SK-N-SH treated with all-trans-retinoic acid at 6 μM for 48 hours (cell line): ENCODE measurements at regions not wholly inside any gene's neighbourhood (a gene's known extent, or its start where the extent isn't known, plus 50 kb on each side); places are given as distances from the start of the nearest gene placed in this dataset.

ENCODE experiments used
- ATAC-seq: fragments of 200-7000 bp; cut with Tn5 transposase; 3 replicates; pipeline ENCODE4 v1.9.1; 2020; ENCODE audit warnings: mild to moderate bottlenecking, moderate library complexity
- ARNTL ChIP-seq: fragments of 450-650 bp; formaldehyde crosslinking; IDR thresholded peaks from 2 replicates; pipeline ENCODE4 v1.5.0; 2020; ENCODE audit warnings: low read depth, mild to moderate bottlenecking, moderate library complexity, borderline replicate concordance
- CREB5 ChIP-seq: fragments of 250-450 bp; sonication (Bioruptor Pico); IDR thresholded peaks from 2 replicates; pipeline ENCODE4 v1.5.1; 2020; ENCODE audit warnings: low read depth, mild to moderate bottlenecking, moderate library complexity
- CSDC2 ChIP-seq: fragments of 250-450 bp; sonication (Bioruptor Pico); IDR thresholded peaks from 2 replicates; pipeline ENCODE4 v1.5.0; 2020; ENCODE audit warnings: mild to moderate bottlenecking, moderate library complexity
- CSRNP3 ChIP-seq: fragments of 250-450 bp; sonication (Bioruptor Pico); IDR thresholded peaks from 2 replicates; pipeline ENCODE4 v1.5.1; 2021; ENCODE audit warnings: mild to moderate bottlenecking, moderate library complexity
- ESRRG ChIP-seq: fragments of 250-450 bp; sonication (Bioruptor Pico); IDR thresholded peaks from 2 replicates; pipeline ENCODE4 v1.6.1; 2021; ENCODE audit warnings: mild to moderate bottlenecking
- GLIS3 ChIP-seq: fragments of 250-450 bp; sonication (Bioruptor Pico); IDR thresholded peaks from 2 replicates; pipeline ENCODE4 v1.5.0; 2020; ENCODE audit warnings: mild to moderate bottlenecking, moderate library complexity
- ISL1 ChIP-seq: fragments of 250-450 bp; sonication (Bioruptor Pico); IDR thresholded peaks from 2 replicates; pipeline ENCODE4 v2.1.2; 2022; ENCODE audit warnings: mild to moderate bottlenecking, moderate library complexity
- PATZ1 ChIP-seq: fragments of 250-450 bp; sonication (Bioruptor Pico); IDR thresholded peaks from 2 replicates; pipeline ENCODE4 v1.8.0; 2020; ENCODE audit warnings: mild to moderate bottlenecking, moderate library complexity, borderline replicate concordance
- PPARA ChIP-seq: fragments of 250-450 bp; sonication (Bioruptor Pico); IDR thresholded peaks from 2 replicates; pipeline ENCODE4 v1.5.0; 2020; ENCODE audit warnings: mild to moderate bottlenecking, borderline replicate concordance
- RARB ChIP-seq: fragments of 250-450 bp; sonication (Bioruptor Pico); IDR thresholded peaks from 2 replicates; pipeline ENCODE4 v1.8.0; 2021; ENCODE audit warnings: mild to moderate bottlenecking, moderate library complexity
- SNAI2 ChIP-seq: fragments of 250-450 bp; sonication (Bioruptor Pico); IDR thresholded peaks from 2 replicates; pipeline ENCODE4 v1.5.0; 2020; ENCODE audit warnings: mild to moderate bottlenecking, moderate library complexity
- TCF4 ChIP-seq: fragments of 250-450 bp; sonication (Bioruptor Pico); IDR thresholded peaks from 2 replicates; pipeline ENCODE4 v1.8.0; 2021; ENCODE audit warnings: mild to moderate bottlenecking, moderate library complexity, borderline replicate concordance
- TOX ChIP-seq: fragments of 250-450 bp; sonication (Bioruptor Pico); IDR thresholded peaks from 2 replicates; pipeline ENCODE4 v1.8.0; 2021; ENCODE audit warnings: mild to moderate bottlenecking, moderate library complexity, borderline replicate concordance
- TSHZ2 ChIP-seq: fragments of 250-450 bp; sonication (Bioruptor Pico); IDR thresholded peaks from 2 replicates; pipeline ENCODE4 v1.5.0; 2020; ENCODE audit warnings: mild to moderate bottlenecking, moderate library complexity
- ZC3H10 ChIP-seq: fragments of 250-450 bp; sonication (Bioruptor Pico); IDR thresholded peaks from 2 replicates; pipeline ENCODE4 v1.5.1; 2021; ENCODE audit warnings: mild to moderate bottlenecking, moderate library complexity
- ZFP3 ChIP-seq: fragments of 250-450 bp; sonication (Bioruptor Pico); IDR thresholded peaks from 2 replicates; pipeline ENCODE4 v1.5.0; 2020; ENCODE audit warnings: mild to moderate bottlenecking, moderate library complexity
- ZNF565 ChIP-seq: fragments of 450-650 bp; formaldehyde crosslinking; conservative IDR thresholded peaks from 2 replicates; pipeline ENCODE4 v1.5.0; 2020; ENCODE audit warnings: low read depth, mild to moderate bottlenecking, moderate library complexity
- ZNF8 ChIP-seq: fragments of 450-650 bp; formaldehyde crosslinking; IDR thresholded peaks from 2 replicates; pipeline ENCODE4 v1.5.0; 2020; ENCODE audit warnings: mild to moderate bottlenecking, moderate library complexity

- TF ChIP-seq ARNTL = no peak
- no peak for TF ChIP-seq CREB5 (CRISPR knock-in tag)
- no peak for TF ChIP-seq PPARA
- no peak for TF ChIP-seq ZC3H10 (CRISPR knock-in tag)
- TF ChIP-seq PATZ1 (CRISPR knock-in tag) = no peak
- no peak for TF ChIP-seq TOX
- TF ChIP-seq ZFP3 (CRISPR knock-in tag) = no peak
- no peak for ATAC-seq
Observed at GRCh38 chr4:95715830-95716229, 124.1 kb upstream of the PDHA2 start.

- no peak for TF ChIP-seq CSDC2 (CRISPR knock-in tag)
- ATAC-seq = no peak
Observed at GRCh38 chr4:95714571-95714970, 125.3 kb upstream of the PDHA2 start.

GRCh38 chr4:95705323-95705722 is 134.6 kb upstream of the PDHA2 start:
- peak; percentile 68; the same call in 1 of the 2 replicates for TF ChIP-seq SNAI2 (CRISPR knock-in tag)
- peak; percentile 71; the same call in 1 of the 2 replicates for TF ChIP-seq PATZ1 (CRISPR knock-in tag)
- TF ChIP-seq ISL1 (CRISPR knock-in tag) = peak; percentile 96
- peak; percentile 77 for TF ChIP-seq CSRNP3
- no peak; the same call in 1 of the 2 replicates for TF ChIP-seq GLIS3 (CRISPR knock-in tag)
- no peak for TF ChIP-seq ESRRG (CRISPR knock-in tag)
- TF ChIP-seq ARNTL = peak; percentile 43; the same call in 1 of the 2 replicates
- no peak; the same call in 1 of the 2 replicates for TF ChIP-seq RARB (CRISPR knock-in tag)
- peak; percentile 46; the same call in 1 of the 2 replicates for TF ChIP-seq ZNF8 (CRISPR knock-in tag)
- peak; percentile 97 for TF ChIP-seq TCF4 (CRISPR knock-in tag)
- TF ChIP-seq ZNF565 (CRISPR knock-in tag) = 0 out of 2 replicates have a peak, but pooled peaks have one; percentile 39
- TF ChIP-seq ZFP3 (CRISPR knock-in tag) = peak; percentile 72
- 0 out of 2 replicates have a peak, but pooled peaks have one; percentile 28 for TF ChIP-seq CREB5 (CRISPR knock-in tag)
- peak; percentile 95 for TF ChIP-seq TSHZ2 (CRISPR knock-in tag)
- ATAC-seq = no peak; the same call in 2 of the 3 replicates
